HG02763 (cell line): ENCODE measurements at regions not wholly inside any gene's neighbourhood (a gene's known extent, or its start where the extent isn't known, plus 50 kb on each side); places are given as distances from the start of the nearest gene placed in this dataset.

Experiments used
- ATAC-seq: cut with Tn5 transposase; IDR thresholded peaks from one replicate; pipeline ENCODE4 v1.9.1; 2021; ENCODE audit warnings: mild to moderate bottlenecking, moderate library complexity; ENCODE audit not compliant: unreplicated experiment

- ATAC-seq = no peak
Measured at GRCh38 chr11:109856928-109857327, 236.3 kb upstream of the ZC3H12C start.

GRCh38 chr11:109857637-109858036, 235.6 kb upstream of the ZC3H12C start:
- no peak for ATAC-seq

GRCh38 chr11:109858152-109858551, 235.0 kb upstream of the ZC3H12C start:
- ATAC-seq = no peak

- no peak for ATAC-seq
Measured at GRCh38 chr11:109859045-109859724, 234.0 kb upstream of the ZC3H12C start.

GRCh38 chr11:109862835-109863234, 230.4 kb upstream of the ZC3H12C start:
- ATAC-seq = no peak

GRCh38 chr11:109864151-109864661, 229.0 kb upstream of the ZC3H12C start:
- ATAC-seq = peak; percentile 88

- ATAC-seq = peak; percentile 38
Measured at GRCh38 chr11:109864834-109865547, 228.2 kb upstream of the ZC3H12C start.

- no peak for ATAC-seq
Measured at GRCh38 chr11:109865548-109866186, 227.5 kb upstream of the ZC3H12C start.

- no peak for ATAC-seq
Measured at GRCh38 chr11:109867784-109868183, 225.4 kb upstream of the ZC3H12C start.

GRCh38 chr11:109869536-109869935, 223.7 kb upstream of the ZC3H12C start:
- ATAC-seq = no peak

- no peak for ATAC-seq
Measured at GRCh38 chr11:109870297-109870696, 222.9 kb upstream of the ZC3H12C start.

GRCh38 chr11:109877043-109877442, 216.1 kb upstream of the ZC3H12C start:
- ATAC-seq = no peak

GRCh38 chr11:109884501-109884900, 208.7 kb upstream of the ZC3H12C start:
- ATAC-seq = no peak

GRCh38 chr11:109885006-109885405, 208.2 kb upstream of the ZC3H12C start:
- no peak for ATAC-seq

- ATAC-seq = no peak
Measured at GRCh38 chr11:109892321-109892794, 200.8 kb upstream of the ZC3H12C start.

GRCh38 chr11:109894242-109894641, 198.9 kb upstream of the ZC3H12C start:
- no peak for ATAC-seq

GRCh38 chr11:109898592-109898991, 194.6 kb upstream of the ZC3H12C start:
- no peak for ATAC-seq

- no peak for ATAC-seq
Measured at GRCh38 chr11:109902764-109903433, 190.3 kb upstream of the ZC3H12C start.

GRCh38 chr11:109911488-109911887, 181.7 kb upstream of the ZC3H12C start:
- no peak for ATAC-seq

GRCh38 chr11:109914038-109914437, 179.2 kb upstream of the ZC3H12C start:
- ATAC-seq = no peak
